ENCODE measurements at regions not wholly inside any gene's neighbourhood (a gene's known extent, or its start where the extent isn't known, plus 50 kb on each side); places are given as distances from the start of the nearest gene placed in this dataset.
"Not testable (repeated sequence)": the region's sequence is repeated elsewhere in the genome, so short reads cannot be mapped to it uniquely, and the experiment has no call there.

DNA sequence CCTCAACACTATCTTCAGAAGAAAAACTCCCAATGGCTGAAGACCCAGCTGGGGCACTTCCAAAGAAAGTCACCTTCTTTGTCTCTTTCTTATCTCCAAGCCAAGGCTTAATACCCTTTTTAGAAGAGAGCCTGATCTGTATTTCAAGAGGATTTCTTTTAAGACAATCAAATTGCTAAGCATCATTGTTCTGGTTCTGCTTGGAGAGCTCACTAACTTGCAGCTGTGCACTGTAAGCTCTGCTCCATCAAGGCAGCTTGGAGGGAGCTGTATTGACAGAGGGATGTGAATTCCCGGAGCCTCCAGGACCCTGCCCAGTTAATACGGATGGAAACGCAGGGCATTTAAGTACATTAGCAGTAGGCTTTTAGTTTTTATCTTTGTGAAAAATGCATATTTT is 253.1 kb downstream of the TDRD15 start:
- H2AFZ ChIP-seq (ENCODE audit: low read depth, low read length, severe bottlenecking), result no peak overlapping the region
- H4K20me1 ChIP-seq (ENCODE audit: low read depth, low read length), result no peaks in the 10 kb centered on the region
- H3K4me3 ChIP-seq (ENCODE audit: insufficient read depth, low read length, poor library complexity, severe bottlenecking), result no peak overlapping the region
- no peaks in the 10 kb centered on the region for H3F3A ChIP-seq (ENCODE audit: insufficient read depth)
- H3K36me3 ChIP-seq (ENCODE audit: low read length), result no peaks in the 10 kb centered on the region
- no peaks in the 10 kb centered on the region for H3K9me3 ChIP-seq (ENCODE audit: insufficient read depth, low read length)
- H3K9me2 ChIP-seq (replicated peaks; ENCODE audit: insufficient read depth, low read length), result no peaks in the 10 kb centered on the region
- TF ChIP-seq, protein P1, sequence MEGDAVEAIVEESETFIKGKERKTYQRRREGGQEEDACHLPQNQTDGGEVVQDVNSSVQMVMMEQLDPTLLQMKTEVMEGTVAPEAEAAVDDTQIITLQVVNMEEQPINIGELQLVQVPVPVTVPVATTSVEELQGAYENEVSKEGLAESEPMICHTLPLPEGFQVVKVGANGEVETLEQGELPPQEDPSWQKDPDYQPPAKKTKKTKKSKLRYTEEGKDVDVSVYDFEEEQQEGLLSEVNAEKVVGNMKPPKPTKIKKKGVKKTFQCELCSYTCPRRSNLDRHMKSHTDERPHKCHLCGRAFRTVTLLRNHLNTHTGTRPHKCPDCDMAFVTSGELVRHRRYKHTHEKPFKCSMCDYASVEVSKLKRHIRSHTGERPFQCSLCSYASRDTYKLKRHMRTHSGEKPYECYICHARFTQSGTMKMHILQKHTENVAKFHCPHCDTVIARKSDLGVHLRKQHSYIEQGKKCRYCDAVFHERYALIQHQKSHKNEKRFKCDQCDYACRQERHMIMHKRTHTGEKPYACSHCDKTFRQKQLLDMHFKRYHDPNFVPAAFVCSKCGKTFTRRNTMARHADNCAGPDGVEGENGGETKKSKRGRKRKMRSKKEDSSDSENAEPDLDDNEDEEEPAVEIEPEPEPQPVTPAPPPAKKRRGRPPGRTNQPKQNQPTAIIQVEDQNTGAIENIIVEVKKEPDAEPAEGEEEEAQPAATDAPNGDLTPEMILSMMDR (IDR thresholded peaks at IDR 0.05; ENCODE audit: insufficient read depth, low read length, poor library complexity, severe bottlenecking), result no peak
- no peak for TF ChIP-seq EZH2phosphoT487 (conservative IDR thresholded peaks at IDR 0.05; ENCODE audit: low read length)
- no peak overlapping the region for H3K4me2 ChIP-seq (ENCODE audit: low read depth, low read length, poor library complexity, severe bottlenecking)
- no peak overlapping the region for H3K9ac ChIP-seq (ENCODE audit: low read length)
- H3K79me2 ChIP-seq (ENCODE audit: insufficient read depth, low read length), result no peaks in the 10 kb centered on the region
- no peak overlapping the region for H3K27ac ChIP-seq (ENCODE audit: low read depth, low read length)
- 0 out of 2 replicates have a peak, but pooled peaks cover 2% of the 10 kb centered on the region for H3K27me3 ChIP-seq (ENCODE audit: low read length)

- Histone ChIP-seq H3K27ac (ENCODE audit: low read depth, low read length) (no peak overlapping the region), H3K4me3 (ENCODE audit: insufficient read depth, low read length, poor library complexity, severe bottlenecking) (no peak overlapping the region), H3K9me3 (ENCODE audit: insufficient read depth, low read length) (no peaks in the 10 kb centered on the region), H3K9me2 (replicated peaks; ENCODE audit: insufficient read depth, low read length) (no peaks in the 10 kb centered on the region), H3K9ac (ENCODE audit: low read length) (no peak overlapping the region), H3F3A (ENCODE audit: insufficient read depth) (no peaks in the 10 kb centered on the region), H3K4me2 (ENCODE audit: low read depth, low read length, poor library complexity, severe bottlenecking) (no peak overlapping the region), H2AFZ (ENCODE audit: low read depth, low read length, severe bottlenecking) (no peak overlapping the region), H3K27me3 (ENCODE audit: low read length) (0 out of 2 replicates have a peak, but pooled peaks cover 2% of the 10 kb centered on the region), H3K79me2 (ENCODE audit: insufficient read depth, low read length) (no peaks in the 10 kb centered on the region), H3K36me3 (ENCODE audit: low read length) (no peaks in the 10 kb centered on the region), H4K20me1 (ENCODE audit: low read depth, low read length) (no peaks in the 10 kb centered on the region)
- TF ChIP-seq, protein P1 (IDR thresholded peaks at IDR 0.05; ENCODE audit: insufficient read depth, low read length, poor library complexity, severe bottlenecking), result no peak
- no peak for TF ChIP-seq EZH2phosphoT487 (conservative IDR thresholded peaks at IDR 0.05; ENCODE audit: low read length)
Measured at GRCh38 chr2:21379140-21379539, 255.4 kb downstream of the TDRD15 start.

DNA sequence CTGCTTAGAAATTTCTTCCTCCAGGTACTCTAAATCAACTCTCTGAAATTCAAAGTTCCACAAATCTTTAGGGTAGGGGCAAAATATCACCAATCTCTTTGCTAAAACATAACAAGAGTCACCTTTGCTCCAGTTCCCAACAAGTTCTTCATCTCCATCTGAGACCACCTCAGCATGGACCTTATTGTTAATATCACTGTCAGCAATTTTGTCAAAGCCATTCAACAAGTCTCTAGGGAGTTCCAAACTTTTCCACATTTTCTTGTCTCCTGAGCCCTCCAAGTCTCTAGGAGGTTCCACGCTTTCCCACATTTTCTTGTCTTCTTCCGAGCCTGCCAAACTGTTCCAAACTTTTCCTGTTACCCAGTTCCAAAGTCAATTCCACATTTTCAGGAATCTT is 255.9 kb downstream of the TDRD15 start:
- H3K4me2 ChIP-seq (ENCODE audit: low read depth, low read length, poor library complexity, severe bottlenecking); H3K9me3 ChIP-seq (ENCODE audit: insufficient read depth, low read length); H3K9ac ChIP-seq (ENCODE audit: low read length); H3K9me2 ChIP-seq (replicated peaks; ENCODE audit: insufficient read depth, low read length); H3F3A ChIP-seq (ENCODE audit: insufficient read depth); H4K20me1 ChIP-seq (ENCODE audit: low read depth, low read length); H3K27me3 ChIP-seq (ENCODE audit: low read length); H2AFZ ChIP-seq (ENCODE audit: low read depth, low read length, severe bottlenecking); H3K27ac ChIP-seq (ENCODE audit: low read depth, low read length); H3K4me3 ChIP-seq (ENCODE audit: insufficient read depth, low read length, poor library complexity, severe bottlenecking); H3K36me3 ChIP-seq (ENCODE audit: low read length); H3K79me2 ChIP-seq (ENCODE audit: insufficient read depth, low read length): not testable (repeated sequence)

GRCh38 chr2:21381421-21381820 is 257.7 kb downstream of the TDRD15 start:
- no peaks in the 10 kb centered on the region for H3K79me2 ChIP-seq (ENCODE audit: insufficient read depth, low read length)
- TF ChIP-seq, protein P1 (IDR thresholded peaks at IDR 0.05; ENCODE audit: insufficient read depth, low read length, poor library complexity, severe bottlenecking), result no peak
- no peak for TF ChIP-seq EZH2phosphoT487 (conservative IDR thresholded peaks at IDR 0.05; ENCODE audit: low read length)

More at GRCh38 chr2:21381421-21381820, 257.7 kb downstream of the TDRD15 start:
- Histone ChIP-seq H3F3A (ENCODE audit: insufficient read depth) (no peaks in the 10 kb centered on the region), H3K4me3 (ENCODE audit: insufficient read depth, low read length, poor library complexity, severe bottlenecking) (no peak overlapping the region), H3K9me3 (ENCODE audit: insufficient read depth, low read length) (no peaks in the 10 kb centered on the region), H3K27me3 (ENCODE audit: low read length) (no peaks in the 10 kb centered on the region), H3K9ac (ENCODE audit: low read length) (no peak overlapping the region), H3K36me3 (ENCODE audit: low read length) (no peaks in the 10 kb centered on the region), H4K20me1 (ENCODE audit: low read depth, low read length) (no peaks in the 10 kb centered on the region), H3K27ac (ENCODE audit: low read depth, low read length) (no peak overlapping the region), H2AFZ (ENCODE audit: low read depth, low read length, severe bottlenecking) (no peak overlapping the region), H3K4me2 (ENCODE audit: low read depth, low read length, poor library complexity, severe bottlenecking) (no peak overlapping the region), H3K9me2 (replicated peaks; ENCODE audit: insufficient read depth, low read length) (no peaks in the 10 kb centered on the region)
